HG02678 (cell line): ENCODE measurements at regions not wholly inside any gene's neighbourhood (a gene's known extent, or its start where the extent isn't known, plus 50 kb on each side); places are given as distances from the start of the nearest gene placed in this dataset.
A peak's percentile ranks its signal among the peaks of the same experiment; 100 is the strongest.
"Not testable (repeated sequence)": the region's sequence is repeated elsewhere in the genome, so short reads cannot be mapped to it uniquely, and the experiment has no call there.

Source experiments
- ATAC-seq: cut with Tn5 transposase; IDR thresholded peaks from one replicate; pipeline ENCODE4 v1.9.1; 2021; ENCODE audit warnings: mild to moderate bottlenecking, moderate library complexity; ENCODE audit not compliant: unreplicated experiment

GRCh38 chrX:109873983-109874382 is 128.9 kb upstream of the TMEM164 start:
- no peak for ATAC-seq

GRCh38 chrX:109874548-109874947 is 128.4 kb upstream of the TMEM164 start:
- no peak for ATAC-seq

GRCh38 chrX:109875831-109876230 is 127.1 kb upstream of the TMEM164 start:
- no peak for ATAC-seq

GRCh38 chrX:109878236-109878635 is 124.7 kb upstream of the TMEM164 start:
- ATAC-seq: no peak

GRCh38 chrX:109879991-109880390 is 122.9 kb upstream of the TMEM164 start:
- ATAC-seq: no peak

- ATAC-seq: peak; percentile 94
These were observed 122.3 kb upstream of the TMEM164 start for GRCh38 chrX:109880629-109881028.

- no peak for ATAC-seq
These were observed 116.7 kb upstream of the TMEM164 start for GRCh38 chrX:109886122-109886761.

- ATAC-seq: peak; percentile 49
These were observed 113.5 kb upstream of the TMEM164 start for GRCh38 chrX:109889289-109890006.

GRCh38 chrX:109890300-109890699 is 112.6 kb upstream of the TMEM164 start:
- ATAC-seq: no peak

GRCh38 chrX:109890910-109891502 is 111.9 kb upstream of the TMEM164 start:
- ATAC-seq: peak; percentile 61

GRCh38 chrX:109896024-109896423 is 106.9 kb upstream of the TMEM164 start:
- not testable (repeated sequence) for ATAC-seq

GRCh38 chrX:109902665-109903064 is 100.2 kb upstream of the TMEM164 start:
- no peak for ATAC-seq

- ATAC-seq: no peak
These were observed 91.9 kb upstream of the TMEM164 start for GRCh38 chrX:109911046-109911445.

GRCh38 chrX:109912993-109913392 is 89.9 kb upstream of the TMEM164 start:
- not testable (repeated sequence) for ATAC-seq

GRCh38 chrX:109914114-109914849 is 88.6 kb upstream of the TMEM164 start:
- ATAC-seq: no peak

- no peak for ATAC-seq
These were observed 84.2 kb upstream of the TMEM164 start for GRCh38 chrX:109918753-109919152.

GRCh38 chrX:109920325-109920724 is 82.6 kb upstream of the TMEM164 start:
- ATAC-seq: no peak

GRCh38 chrX:109920868-109921267 is 82.0 kb upstream of the TMEM164 start:
- ATAC-seq: no peak

- ATAC-seq: no peak
These were observed 80.7 kb upstream of the TMEM164 start for GRCh38 chrX:109922190-109922589.

- ATAC-seq: not testable (repeated sequence)
These were observed 77.9 kb upstream of the TMEM164 start for GRCh38 chrX:109925003-109925402.

GRCh38 chrX:109925656-109926055 is 77.3 kb upstream of the TMEM164 start:
- ATAC-seq: no peak
